IMR-90 (cell line): ENCODE measurements at regions not wholly inside any gene's neighbourhood (a gene's known extent, or its start where the extent isn't known, plus 50 kb on each side); places are given as distances from the start of the nearest gene placed in this dataset.

Source experiments
- ATAC-seq: fragments of 200-7000 bp; cut with Tn5 transposase; 2 replicates; pipeline ENCODE4 v1.9.1; 2020; ENCODE audit warnings: low read depth, mild to moderate bottlenecking, moderate library complexity
- BruUV-seq: library from RNA; stranded (reverse); fragments of 400-500 nt; replicated peaks from 2 replicates; lab custom pipeline; 2021; lab: Mats Ljungman, UMichigan
- CTCF ChIA-PET: fragments of 300-600 bp; formaldehyde crosslinking; extraction: SDS; loops from one replicate; lab custom pipeline; 2021; ENCODE audit warnings: antibody characterized with exemption; lab: Yijun Ruan, JAX
- POLR2A ChIA-PET: fragments of 300-600 bp; sonication (Branson Sonifier 250); formaldehyde crosslinking; loops from one replicate; lab custom pipeline; 2022; ENCODE audit warnings: antibody characterized with exemption; ENCODE audit not compliant: unreplicated experiment; lab: Charles Lee
- DNase-seq: peaks from one replicate; pipeline ENCODE4 v3.0.0; 2013
- H2AFZ ChIP-seq: replicated peaks from 2 replicates; pipeline ENCODE3; 2013; ENCODE audit warnings: low read length, mild to moderate bottlenecking; ENCODE audit not compliant: poor library complexity
- H2AK5ac ChIP-seq: 2 replicates; pipeline ENCODE4 v1.6.1; 2013; ENCODE audit warnings: low read depth, low read length, inconsistent platforms
- H2AK9ac ChIP-seq: replicated peaks from 2 replicates; pipeline ENCODE3; 2013; ENCODE audit warnings: mild to moderate bottlenecking, low read depth, low read length, moderate library complexity; ENCODE audit not compliant: poor library complexity
- H2BK120ac ChIP-seq: 2 replicates; pipeline ENCODE4 v1.6.1; 2013; ENCODE audit warnings: low read depth, low read length, inconsistent platforms
- H2BK15ac ChIP-seq: 3 replicates; pipeline ENCODE4 v1.6.1; 2013; ENCODE audit warnings: low read depth, low read length, inconsistent platforms
- H2BK20ac ChIP-seq: 2 replicates; pipeline ENCODE4 v1.6.1; 2013; ENCODE audit warnings: low read depth, mild to moderate bottlenecking, inconsistent platforms, low read length, moderate library complexity
- H2BK5ac ChIP-seq: 2 replicates; pipeline ENCODE4 v1.6.1; 2013; ENCODE audit warnings: mild to moderate bottlenecking, low read depth, low read length, inconsistent platforms; ENCODE audit not compliant: poor library complexity, severe bottlenecking
- H3K14ac ChIP-seq: replicated peaks from 2 replicates; pipeline ENCODE4 v1.6.1; 2013; ENCODE audit warnings: low read depth, low read length, inconsistent platforms
- H3K18ac ChIP-seq: 2 replicates; pipeline ENCODE4 v1.6.1; 2013; ENCODE audit warnings: low read depth, low read length, control low read depth
- H3K23ac ChIP-seq: 2 replicates; pipeline ENCODE4 v1.6.1; 2013; ENCODE audit warnings: low read depth, low read length, inconsistent platforms
- H3K27ac ChIP-seq: 2 replicates; pipeline ENCODE4 v1.5.1; 2013; ENCODE audit warnings: mild to moderate bottlenecking, control low read depth, low read length; ENCODE audit not compliant: insufficient read depth
- H3K27me3 ChIP-seq: 2 replicates; pipeline ENCODE4 v1.6.1; 2013; ENCODE audit warnings: low read length; ENCODE audit not compliant: control insufficient read depth, insufficient read depth
- H3K36me3 ChIP-seq: 2 replicates; pipeline ENCODE4 v1.6.1; 2013; ENCODE audit warnings: low read length, mixed read lengths; ENCODE audit not compliant: control insufficient read depth, insufficient read depth
- H3K4ac ChIP-seq: 2 replicates; pipeline ENCODE4 v1.6.1; 2013; ENCODE audit warnings: low read depth, low read length, inconsistent platforms
- H3K4me1 ChIP-seq: 2 replicates; pipeline ENCODE4 v1.6.1; 2013; ENCODE audit warnings: low read length, mixed read lengths; ENCODE audit not compliant: control insufficient read depth, insufficient read depth
- H3K4me2 ChIP-seq: 2 replicates; pipeline ENCODE4 v1.6.1; 2013; ENCODE audit warnings: low read depth, mild to moderate bottlenecking, control low read depth, low read length, moderate library complexity
- H3K4me3 ChIP-seq: 2 replicates; pipeline ENCODE4 v1.5.1; 2013; ENCODE audit warnings: low read depth, mild to moderate bottlenecking, control low read depth, low read length, moderate library complexity; ENCODE audit not compliant: insufficient read depth
- H3K56ac ChIP-seq: 2 replicates; pipeline ENCODE4 v1.6.1; 2013; ENCODE audit warnings: low read length, inconsistent platforms; ENCODE audit not compliant: insufficient read depth; ENCODE audit errors: extremely low read depth
- H3K79me1 ChIP-seq, 2 experiments: 2 replicates each; pipeline ENCODE4 v1.6.1; 2013; ENCODE audit warnings: low read length in 2 of 2, inconsistent platforms in 1 of 2, low read depth in 1 of 2
- H3K9ac ChIP-seq: 2 replicates; pipeline ENCODE4 v1.6.1; 2013; ENCODE audit warnings: low read depth, low read length, control low read depth
- H3K9me1 ChIP-seq: 2 replicates; pipeline ENCODE4 v1.6.1; 2013; ENCODE audit warnings: low read length, inconsistent platforms; ENCODE audit not compliant: insufficient read depth
- H3K9me3 ChIP-seq: 2 replicates; pipeline ENCODE4 v1.6.1; 2013; ENCODE audit warnings: low read length; ENCODE audit not compliant: control insufficient read depth, insufficient read depth
- H4K20me1 ChIP-seq: 2 replicates; pipeline ENCODE4 v1.6.1; 2013; ENCODE audit warnings: low read length, inconsistent platforms; ENCODE audit not compliant: insufficient read depth
- H4K5ac ChIP-seq: 2 replicates; pipeline ENCODE4 v1.6.1; 2013; ENCODE audit warnings: mild to moderate bottlenecking, low read depth, low read length, control low read depth
- H4K8ac ChIP-seq, 2 experiments: 2 replicates each; pipeline ENCODE4 v1.6.1; 2013; ENCODE audit warnings: low read depth in 2 of 2, low read length in 2 of 2, control low read depth in 1 of 2, inconsistent platforms in 1 of 2
- H4K91ac ChIP-seq: 2 replicates; pipeline ENCODE4 v1.6.1; 2013; ENCODE audit warnings: low read depth, low read length, inconsistent platforms; ENCODE audit not compliant: insufficient read depth
- BHLHE40 ChIP-seq: fragments of 150-350 bp; IDR thresholded peaks from 2 replicates; pipeline ENCODE4 v1.6.1; 2016; ENCODE audit warnings: mild to moderate bottlenecking, low read depth, low read length
- CEBPB ChIP-seq: IDR thresholded peaks from 2 replicates; pipeline ENCODE4 v1.6.1; 2012; ENCODE audit warnings: low read depth, low read length, improper control_type of control experiment
- CHD1 ChIP-seq: IDR thresholded peaks from 2 replicates; pipeline ENCODE4 v1.6.1; 2012; ENCODE audit warnings: low read depth, low read length, improper control_type of control experiment
- ELK1 ChIP-seq: fragments of 150-350 bp; IDR thresholded peaks from 2 replicates; pipeline ENCODE4 v1.6.1; 2016; ENCODE audit warnings: low read depth, mild to moderate bottlenecking, low read length, moderate library complexity, borderline replicate concordance
- FOS ChIP-seq: fragments of 150-350 bp; IDR thresholded peaks from 2 replicates; pipeline ENCODE4 v1.6.1; 2016; ENCODE audit warnings: low read depth, low read length
- MAFK ChIP-seq: IDR thresholded peaks from 2 replicates; pipeline ENCODE4 v1.6.1; 2012; ENCODE audit warnings: low read depth, low read length, improper control_type of control experiment
- MAZ ChIP-seq: IDR thresholded peaks from 2 replicates; pipeline ENCODE4 v1.6.1; 2012; ENCODE audit warnings: low read depth, mild to moderate bottlenecking, low read length, improper control_type of control experiment, moderate library complexity, borderline replicate concordance
- MXI1 ChIP-seq: IDR thresholded peaks from 2 replicates; pipeline ENCODE4 v1.6.1; 2012; ENCODE audit warnings: low read depth, mild to moderate bottlenecking, low read length, moderate library complexity, borderline replicate concordance
- NFE2L2 ChIP-seq: fragments of 150-350 bp; IDR thresholded peaks from 2 replicates; pipeline ENCODE4 v1.6.1; 2016; ENCODE audit warnings: low read depth, mild to moderate bottlenecking, low read length
- POLR2A ChIP-seq: IDR thresholded peaks from 2 replicates; pipeline ENCODE4 v1.6.1; 2012; ENCODE audit warnings: mild to moderate bottlenecking, low read depth, low read length
- RAD21 ChIP-seq: IDR thresholded peaks from 2 replicates; pipeline ENCODE4 v1.6.1; 2012; ENCODE audit warnings: low read length, improper control_type of control experiment
- RFX5 ChIP-seq: IDR thresholded peaks from 2 replicates; pipeline ENCODE4 v1.8.0; 2012; ENCODE audit warnings: low read depth, mild to moderate bottlenecking, low read length, moderate library complexity
- SMC3 ChIP-seq: fragments of 150-350 bp; IDR thresholded peaks from 2 replicates; pipeline ENCODE4 v1.6.1; 2016; ENCODE audit warnings: low read depth, mild to moderate bottlenecking, antibody characterized with exemption, low read length, moderate library complexity
- USF2 ChIP-seq: fragments of 150-350 bp; IDR thresholded peaks from 2 replicates; pipeline ENCODE4 v1.6.1; 2017; ENCODE audit warnings: mild to moderate bottlenecking, antibody characterized with exemption, low read length, low read depth
- WGBS, 2 experiments: methylation state at CpG; one replicate each; pipeline versions ENCODE4 v1.1.5 to v1.1.7; 2013; ENCODE audit warnings: missing lambda C conversion rate in 2 of 2; ENCODE audit not compliant: insufficient read length in 1 of 2; ENCODE audit errors: extremely low coverage in 2 of 2; 5-methylcytosine and 5-hydroxymethylcytosine counted together
- dilution Hi-C: fragments of 300-500 bp; cut with HindIII; formaldehyde crosslinking; loops from one replicate; pipeline ENCODE4 v1.14.3; 2018; ENCODE audit warnings: low sequenced_read_pairs; ENCODE audit not compliant: unreplicated experiment
- in situ Hi-C: fragments of 300-500 bp; cut with MboI; formaldehyde crosslinking; loops from 3 replicates; pipeline ENCODE4 v1.14.3; 2019; ENCODE audit warnings: low sequenced_read_pairs, inconsistent platforms, mixed read lengths
- intact Hi-C: fragments of 100-400 bp; cut with micrococcal nuclease; formaldehyde crosslinking; loops from 2 replicates; pipeline ENCODE4 v1.10.0; 2022
- TF ChIP-seq, protein P1 (sequence below): conservative IDR thresholded peaks from 2 replicates; pipeline ENCODE4 v1.5.1; 2012; ENCODE audit warnings: mild to moderate bottlenecking, low read depth, low read length, improper control_type of control experiment

DNA sequence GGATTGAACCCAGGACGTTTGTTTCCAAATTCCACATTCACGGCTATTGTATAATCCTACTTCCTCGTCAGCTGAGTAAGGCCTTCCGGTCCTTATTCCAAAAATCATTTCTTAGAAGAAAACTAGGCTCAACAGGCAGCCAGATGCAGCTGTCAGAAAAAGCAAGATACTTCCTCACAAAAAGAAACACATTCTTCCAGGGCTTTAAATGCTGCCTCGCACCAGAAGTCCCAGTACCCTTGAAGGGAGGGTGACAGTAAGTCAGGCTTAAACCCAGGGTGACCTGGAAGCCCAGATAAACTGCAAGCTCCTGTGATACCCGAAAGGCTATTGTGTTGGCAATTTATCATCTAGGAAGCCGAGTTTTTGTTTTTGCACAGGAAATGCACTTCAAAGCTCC, 414.0 kb downstream of the NFIB start:
- in situ Hi-C loops = no loop called here
- Histone ChIP-seq H3K18ac (no peak overlapping the region), H2BK120ac (no peak overlapping the region), H3K36me3 (no peaks in the 10 kb centered on the region), H2BK5ac (no peak overlapping the region), H3K14ac (no peak overlapping the region), H3K9ac (no peak overlapping the region), H3K4me2 (no peak overlapping the region), H3K4me3 (no peak overlapping the region), H2AK9ac (no peak overlapping the region), H3K79me1 (no peaks in the 10 kb centered on the region), H3K27ac (no peak overlapping the region), H2BK20ac (no peak overlapping the region), H3K9me3 (no peaks in the 10 kb centered on the region), H4K20me1 (no peaks in the 10 kb centered on the region), H3K56ac (no peak overlapping the region), H2BK15ac (no peak overlapping the region), H4K5ac (no peak overlapping the region), H2AFZ (no peak overlapping the region), H3K4ac (no peak overlapping the region), H3K23ac (no peak overlapping the region), H3K4me1 (no peaks in the 10 kb centered on the region), H4K91ac (no peak overlapping the region), H4K8ac (no peak overlapping the region), H2AK5ac (no peak overlapping the region), H3K9me1 (no peaks in the 10 kb centered on the region), H3K27me3 (no peaks in the 10 kb centered on the region)
- ChIA-PET POLR2A (no interaction called here), CTCF (no interaction called here)
- intact Hi-C loops = no loop called here
- TF ChIP-seq USF2 = no peak
- TF ChIP-seq SMC3 = no peak
- TF ChIP-seq MAFK = no peak
- no peak for TF ChIP-seq MAZ
- TF ChIP-seq MXI1 = no peak
- no peak for TF ChIP-seq RAD21
- TF ChIP-seq FOS = no peak
- no peak for TF ChIP-seq CHD1
- TF ChIP-seq, protein P1, sequence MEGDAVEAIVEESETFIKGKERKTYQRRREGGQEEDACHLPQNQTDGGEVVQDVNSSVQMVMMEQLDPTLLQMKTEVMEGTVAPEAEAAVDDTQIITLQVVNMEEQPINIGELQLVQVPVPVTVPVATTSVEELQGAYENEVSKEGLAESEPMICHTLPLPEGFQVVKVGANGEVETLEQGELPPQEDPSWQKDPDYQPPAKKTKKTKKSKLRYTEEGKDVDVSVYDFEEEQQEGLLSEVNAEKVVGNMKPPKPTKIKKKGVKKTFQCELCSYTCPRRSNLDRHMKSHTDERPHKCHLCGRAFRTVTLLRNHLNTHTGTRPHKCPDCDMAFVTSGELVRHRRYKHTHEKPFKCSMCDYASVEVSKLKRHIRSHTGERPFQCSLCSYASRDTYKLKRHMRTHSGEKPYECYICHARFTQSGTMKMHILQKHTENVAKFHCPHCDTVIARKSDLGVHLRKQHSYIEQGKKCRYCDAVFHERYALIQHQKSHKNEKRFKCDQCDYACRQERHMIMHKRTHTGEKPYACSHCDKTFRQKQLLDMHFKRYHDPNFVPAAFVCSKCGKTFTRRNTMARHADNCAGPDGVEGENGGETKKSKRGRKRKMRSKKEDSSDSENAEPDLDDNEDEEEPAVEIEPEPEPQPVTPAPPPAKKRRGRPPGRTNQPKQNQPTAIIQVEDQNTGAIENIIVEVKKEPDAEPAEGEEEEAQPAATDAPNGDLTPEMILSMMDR = no peak
- TF ChIP-seq ELK1 = no peak
- TF ChIP-seq BHLHE40 = no peak
- TF ChIP-seq CEBPB = no peak
- TF ChIP-seq NFE2L2 = no peak
- TF ChIP-seq RFX5 = no peak
- TF ChIP-seq POLR2A = no peak
- dilution Hi-C loops = no loop called here
- WGBS, 2 experiments = 40% methylated on average over 1 of the region's 7 CpGs; no CpG with 5 or more reads in 1 of the 2 experiments
- ATAC-seq (no peak), DNase-seq (no peak)
- no TSS peak for BruUV-seq
